SK-MEL-5 (cell line): ENCODE measurements at regions not wholly inside any gene's neighbourhood (a gene's known extent, or its start where the extent isn't known, plus 50 kb on each side); places are given as distances from the start of the nearest gene placed in this dataset.

Experiments used
- DNase-seq: peaks from one replicate; pipeline ENCODE4 v3.0.0-alpha.2; 2016; ENCODE audit warnings: low read depth, low spot score
- in situ Hi-C: cut with HindIII; loops from 2 replicates; pipeline ENCODE4 v1.10.0; 2016; ENCODE audit warnings: low sequenced_read_pairs, high pct_unique_total_duplicates, low pct_unique_long_range_greater_than_20kb

- in situ Hi-C loops, result no loop called here
- DNase-seq, result no peak
These were observed 984.5 kb upstream of the CDH2 start for GRCh38 chr18:29161429-29161828.

DNA sequence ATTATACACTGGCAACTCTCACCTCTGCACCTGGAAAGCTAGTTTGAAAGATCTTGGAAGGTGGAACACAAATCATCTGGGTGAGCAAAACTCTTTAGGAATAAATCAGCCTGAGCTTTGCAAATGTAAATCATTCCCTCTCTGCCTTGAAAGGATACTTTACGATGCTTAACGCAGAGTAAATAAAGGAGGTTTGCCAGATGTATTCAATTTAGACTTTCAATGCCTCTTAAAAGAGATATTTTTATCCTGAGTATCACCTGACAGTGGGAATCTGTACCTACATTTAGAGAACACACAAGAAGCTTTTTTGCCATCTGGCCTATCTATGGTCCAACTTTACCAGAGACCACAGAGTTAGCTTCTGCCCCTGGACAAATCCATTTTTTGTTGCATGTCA is 983.2 kb upstream of the CDH2 start:
- DNase-seq, result no peak
- in situ Hi-C loops, result no loop called here

- in situ Hi-C loops, result no loop called here
- DNase-seq, result no peak
These were observed 981.0 kb upstream of the CDH2 start for GRCh38 chr18:29157905-29158304.

DNA sequence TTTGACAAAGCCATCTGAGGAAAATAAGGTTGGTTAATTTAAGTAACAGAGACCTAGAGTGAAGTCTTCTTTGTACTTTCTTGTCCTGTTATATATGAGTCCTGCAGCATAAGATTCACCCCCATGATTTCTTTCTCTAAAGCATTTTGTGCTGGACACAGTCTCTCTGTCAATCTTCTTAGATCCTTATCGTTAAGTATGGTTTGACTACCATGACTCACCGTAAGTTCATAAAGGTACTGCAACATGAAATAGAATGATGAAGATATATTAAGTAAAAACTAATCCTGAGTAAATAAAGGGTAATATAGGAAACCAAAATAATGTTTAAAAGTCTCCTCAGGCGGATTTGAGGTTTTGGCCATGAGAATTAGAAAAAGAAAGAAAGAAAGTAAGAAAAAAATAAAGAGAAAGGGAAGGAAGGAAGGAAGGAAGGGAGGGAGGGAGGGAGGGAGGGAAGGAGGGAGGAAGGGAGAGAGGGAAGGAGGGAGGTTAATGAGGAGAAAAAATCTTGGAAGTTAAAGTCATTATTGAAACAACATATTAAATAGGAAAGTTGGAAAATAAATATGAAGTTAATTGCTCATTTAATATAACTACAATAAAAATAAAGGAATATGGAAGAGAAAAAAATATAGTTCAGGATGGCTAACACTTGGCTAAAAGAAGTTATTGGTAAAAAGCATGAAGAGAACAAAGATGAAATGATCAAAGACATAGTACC is 980.3 kb upstream of the CDH2 start:
- no peak for DNase-seq

DNA sequence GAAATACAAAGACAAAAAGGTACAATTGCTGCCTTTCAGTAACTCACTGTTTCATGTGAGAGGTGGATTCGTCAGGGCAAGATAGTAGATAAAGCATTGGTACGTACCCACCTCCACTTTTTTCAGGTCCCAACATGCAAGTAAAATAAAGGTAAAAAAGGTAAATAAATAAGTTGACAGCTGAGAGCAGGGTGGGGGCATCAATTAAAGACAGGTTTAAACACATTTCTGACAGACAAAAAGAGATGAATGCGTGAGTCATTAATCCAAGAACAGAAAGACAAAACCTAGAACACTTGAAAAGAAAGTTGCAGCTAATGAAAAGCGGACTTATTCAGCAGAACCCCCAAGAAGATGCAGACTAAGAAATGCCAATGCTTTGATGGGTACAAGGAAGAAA is 979.6 kb upstream of the CDH2 start:
- no peak for DNase-seq
- in situ Hi-C loops, result no loop called here

More for the DNA sequence above, 980.3 kb upstream of the CDH2 start:
- in situ Hi-C loops, result no loop called here

DNA sequence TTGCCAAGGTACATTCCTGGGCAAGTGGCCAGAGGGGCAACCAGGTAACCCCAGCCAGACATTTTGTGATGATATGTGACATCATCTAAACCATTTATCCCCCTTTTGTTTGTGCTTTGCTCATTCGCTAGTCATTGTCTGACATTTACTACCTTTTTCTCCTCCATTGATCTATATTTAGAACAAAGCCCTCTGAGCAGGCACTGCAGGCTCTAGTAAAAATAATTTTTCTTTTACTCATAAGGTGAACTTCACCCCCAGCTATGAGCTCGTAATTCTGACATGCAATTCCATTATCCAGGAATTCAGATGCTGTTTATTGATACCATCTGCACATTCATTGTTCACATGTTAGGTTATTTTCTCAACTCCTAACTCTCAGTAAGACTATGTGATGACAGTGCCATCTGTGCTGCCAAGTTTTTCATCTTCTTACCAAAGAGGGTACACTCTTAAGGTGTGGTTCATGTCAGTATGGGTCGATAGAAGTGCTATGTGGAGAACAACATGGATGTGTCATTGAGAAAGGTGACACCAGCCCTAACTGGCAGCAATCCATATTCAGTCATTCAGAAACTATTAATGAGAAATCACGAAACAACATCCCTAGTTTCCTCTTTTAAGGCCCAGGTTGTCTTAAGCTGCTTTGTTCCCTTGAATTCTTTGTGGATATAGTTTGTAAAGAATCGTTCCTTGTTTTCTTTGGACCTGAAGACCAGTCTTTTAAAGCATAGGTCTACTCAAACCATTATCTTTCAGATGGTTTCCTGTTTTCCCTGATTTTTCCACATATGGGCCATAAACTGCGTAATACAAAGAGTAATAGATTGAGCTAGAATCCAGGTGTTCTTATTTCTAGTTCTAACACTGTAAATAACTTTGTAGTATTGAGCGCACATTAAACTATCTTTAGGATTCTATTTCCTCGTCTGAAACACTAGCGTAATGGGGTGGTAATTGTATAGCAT is 978.1 kb upstream of the CDH2 start:
- no peak for DNase-seq
- in situ Hi-C loops, result no loop called here

DNA sequence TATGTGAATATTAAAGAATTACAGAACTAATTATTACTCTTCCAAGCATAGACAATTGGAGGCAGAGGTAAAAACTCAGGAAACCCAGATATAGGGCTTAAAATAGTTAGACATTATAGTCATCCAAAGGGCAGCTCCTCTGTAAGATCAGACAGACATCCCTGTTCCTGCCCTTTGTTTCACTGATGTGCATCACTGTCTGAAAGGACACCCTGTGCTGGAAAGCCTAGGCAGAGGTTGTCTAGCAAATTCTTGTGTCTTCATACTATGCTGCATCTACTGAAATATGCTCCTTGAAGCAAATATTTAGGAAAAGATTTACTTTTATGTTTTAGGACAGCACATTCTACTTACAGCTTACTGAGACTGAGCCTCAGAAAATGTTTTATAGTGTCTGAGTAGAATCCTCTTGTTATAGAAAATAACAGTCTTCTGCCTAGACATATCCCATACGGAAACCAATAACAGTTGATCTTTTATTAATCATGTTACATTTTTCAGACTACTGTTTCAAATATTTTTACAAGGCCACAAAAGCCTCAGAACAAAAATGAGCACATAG is 977.3 kb upstream of the CDH2 start:
- DNase-seq, result no peak
- in situ Hi-C loops, result no loop called here

DNA sequence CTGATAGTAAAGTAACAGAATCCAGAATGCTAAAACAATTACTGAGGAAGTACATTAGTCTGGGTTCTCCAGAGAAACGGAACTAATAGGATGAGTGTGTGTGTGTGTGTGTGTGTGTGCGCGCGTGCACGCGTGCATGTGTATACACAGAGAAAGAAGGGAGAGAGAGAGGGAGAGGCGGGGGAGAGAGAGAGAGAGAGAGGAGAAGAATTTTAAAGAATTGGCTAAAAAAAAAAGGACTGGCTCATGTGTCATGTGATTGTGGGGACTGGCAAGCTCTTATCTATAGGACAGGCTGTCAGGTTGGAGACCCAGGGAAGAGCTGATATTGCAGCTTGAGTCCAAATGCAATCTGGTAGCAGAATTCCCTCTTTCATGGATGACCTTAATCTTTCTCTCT is 976.2 kb upstream of the CDH2 start:
- DNase-seq, result no peak
- in situ Hi-C loops, result no loop called here

DNA sequence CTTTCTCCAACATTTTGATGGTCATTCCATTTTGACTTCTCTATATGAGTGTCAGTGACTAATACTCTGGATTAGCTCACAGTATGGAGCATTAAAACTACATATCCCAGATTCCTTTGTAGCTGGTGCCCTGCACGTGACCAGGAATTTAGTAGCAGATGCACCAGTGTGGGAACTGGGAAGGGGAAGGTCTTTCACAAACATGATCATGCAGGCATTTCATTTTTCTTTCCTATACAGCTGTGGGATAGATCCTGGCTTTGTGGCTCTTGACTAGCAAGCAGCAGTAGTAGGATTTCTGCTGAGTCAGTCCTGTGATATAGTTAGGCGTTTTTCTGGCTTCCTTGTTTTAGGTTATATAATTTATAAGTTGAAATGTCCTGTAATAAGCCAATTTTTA is 971.0 kb upstream of the CDH2 start:
- in situ Hi-C loops, result no loop called here
- peak; percentile 19 for DNase-seq

- DNase-seq, result no peak
- in situ Hi-C loops, result no loop called here
These were observed 969.1 kb upstream of the CDH2 start for GRCh38 chr18:29146068-29146467.

DNA sequence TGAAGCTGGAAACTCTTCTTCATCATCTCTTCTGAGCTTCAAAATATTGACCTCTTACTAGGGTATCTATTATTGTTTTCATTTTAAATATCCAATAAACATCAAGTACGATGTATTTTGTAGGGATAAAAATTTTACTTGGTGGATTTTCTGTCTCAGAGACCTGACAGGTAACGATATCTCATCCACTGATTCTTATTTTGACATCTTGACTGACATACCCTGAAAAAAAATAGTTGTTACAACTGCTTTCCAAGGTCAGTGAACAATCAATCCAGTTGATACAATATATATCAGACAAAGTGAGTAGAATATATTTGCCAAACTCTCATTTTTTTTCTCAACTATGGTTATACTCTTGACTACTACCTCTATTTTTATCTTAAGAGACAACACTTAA is 963.7 kb upstream of the CDH2 start:
- no peak for DNase-seq
- in situ Hi-C loops, result no loop called here

DNA sequence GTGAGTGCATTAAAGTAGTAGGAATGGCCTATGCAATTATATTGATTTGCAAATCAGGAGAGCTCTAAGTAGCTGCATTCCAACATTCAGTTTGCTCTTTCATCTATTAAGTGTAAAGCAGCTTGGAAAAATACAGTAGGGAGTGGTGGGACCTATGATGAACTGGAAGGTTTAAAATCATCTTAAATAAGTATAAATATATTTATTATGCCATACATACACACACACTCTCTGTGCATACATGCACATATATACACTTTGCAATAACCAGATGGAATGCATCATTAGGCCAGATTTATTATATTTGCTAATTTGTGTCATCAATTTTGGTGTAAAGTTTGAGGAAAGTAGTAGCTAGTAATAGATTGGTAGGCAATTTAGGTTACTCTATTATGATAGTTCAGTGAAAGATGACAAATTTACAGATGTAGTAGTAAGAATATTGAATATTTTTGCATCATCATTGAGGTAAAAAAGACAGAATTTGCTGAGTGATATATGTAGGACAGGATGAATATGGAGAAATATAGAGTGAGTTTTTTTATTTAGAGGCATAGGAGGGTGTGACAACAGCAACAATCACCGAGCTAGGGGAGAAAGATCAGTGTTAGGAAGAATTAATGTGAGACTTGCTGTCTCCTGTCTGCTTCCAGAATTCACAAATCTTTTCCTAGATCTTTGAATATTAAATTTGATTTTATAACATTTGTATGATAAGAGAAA is 961.0 kb upstream of the CDH2 start:
- in situ Hi-C loops, result no loop called here
- DNase-seq, result no peak

DNA sequence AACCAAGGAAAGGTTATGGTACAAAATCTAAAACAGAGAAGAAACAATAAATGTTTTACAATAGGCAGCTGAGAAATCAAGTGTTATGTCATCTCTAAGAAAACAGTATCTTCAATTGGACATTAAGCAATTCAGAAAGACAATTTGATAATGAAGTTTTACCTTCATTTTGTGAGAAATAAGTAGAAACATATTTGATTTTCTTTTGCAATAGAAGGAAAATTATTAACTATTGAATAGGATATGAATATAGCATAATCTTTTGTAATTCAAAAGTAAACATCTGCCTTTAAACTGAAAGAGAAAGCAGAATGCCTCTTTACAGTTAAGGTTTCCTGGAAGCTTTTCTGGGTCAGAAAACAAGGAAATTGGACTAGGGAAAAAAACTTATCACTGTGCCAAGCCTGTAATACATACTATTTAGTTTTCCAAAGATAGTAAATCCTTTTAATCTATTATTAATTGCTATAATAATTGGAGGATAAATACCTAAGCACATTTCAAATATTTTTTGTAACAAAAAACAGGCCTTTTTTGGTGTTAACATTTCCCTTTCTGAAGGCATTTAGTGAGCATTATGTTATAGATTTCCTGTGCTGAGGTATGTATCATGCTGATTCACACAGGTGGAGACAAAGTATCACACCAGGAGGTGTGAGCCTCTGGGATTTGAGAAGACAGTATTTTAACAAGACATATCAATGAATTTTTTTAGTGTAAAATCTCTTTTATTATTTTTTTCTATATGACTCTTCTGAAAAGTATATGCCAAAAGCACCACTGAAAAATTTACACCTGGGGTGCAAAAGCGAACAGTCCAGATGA is 947.0 kb upstream of the CDH2 start:
- DNase-seq, result no peak
- in situ Hi-C loops, result no loop called here

GRCh38 chr18:29104671-29105070 is 927.7 kb upstream of the CDH2 start:
- DNase-seq, result no peak
- in situ Hi-C loops, result no loop called here

DNA sequence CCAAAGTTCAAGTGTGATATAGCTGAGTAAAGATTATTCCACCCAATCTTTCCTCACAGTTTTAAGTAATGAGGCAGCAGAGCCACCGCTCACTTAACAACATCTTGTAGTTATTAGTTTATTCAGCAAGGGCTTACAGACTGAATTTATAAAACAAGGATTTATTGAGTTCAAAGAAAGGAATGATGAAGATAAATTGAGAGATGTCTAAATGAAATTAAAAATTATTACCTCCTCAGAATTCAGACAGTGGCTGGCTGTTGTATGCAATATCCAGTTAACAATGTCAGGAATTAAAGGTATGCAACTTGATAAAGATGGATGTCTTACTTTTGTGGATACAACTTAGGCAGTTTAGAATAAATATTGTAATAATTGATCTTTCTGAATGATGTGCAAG is 927.3 kb upstream of the CDH2 start:
- in situ Hi-C loops, result no loop called here
- DNase-seq, result no peak

GRCh38 chr18:29096079-29096770 is 919.3 kb upstream of the CDH2 start:
- no peak for DNase-seq
- in situ Hi-C loops, result no loop called here
